AG09319 (cell line): ENCODE measurements at regions not wholly inside any gene's neighbourhood (a gene's known extent, or its start where the extent isn't known, plus 50 kb on each side); places are given as distances from the start of the nearest gene placed in this dataset.

ENCODE experiments used
- DNase-seq: peaks from one replicate; pipeline ENCODE4 v3.0.0-alpha.2; 2010; ENCODE audit warnings: low read depth; ENCODE audit errors: extremely low read depth
- CTCF ChIP-seq: IDR thresholded peaks from 2 replicates; pipeline ENCODE4 v1.5.1; 2011; ENCODE audit warnings: low read depth, mild to moderate bottlenecking, inconsistent platforms, low read length, moderate library complexity

GRCh38 chr4:10303291-10303690, 153.9 kb downstream of the ZNF518B start:
- TF ChIP-seq CTCF = no peak
- DNase-seq = no peak

GRCh38 chr4:10302096-10302495, 155.1 kb downstream of the ZNF518B start:
- TF ChIP-seq CTCF = no peak
- DNase-seq = no peak

GRCh38 chr4:10299601-10300000, 157.6 kb downstream of the ZNF518B start:
- DNase-seq = no peak
- no peak for TF ChIP-seq CTCF

- no peak for DNase-seq
- TF ChIP-seq CTCF = no peak
Measured at GRCh38 chr4:10298681-10299080, 158.5 kb downstream of the ZNF518B start.

GRCh38 chr4:10296730-10297129, 160.5 kb downstream of the ZNF518B start:
- no peak for TF ChIP-seq CTCF
- DNase-seq = no peak

- no peak for TF ChIP-seq CTCF
- no peak for DNase-seq
Measured at GRCh38 chr4:10295301-10295700, 161.9 kb downstream of the ZNF518B start.

- no peak for DNase-seq
- TF ChIP-seq CTCF = no peak
Measured at GRCh38 chr4:10289538-10289906, 167.7 kb downstream of the ZNF518B start.
